Stomach smooth muscle (tissue), 2 donors: ENCODE measurements at regions not wholly inside any gene's neighbourhood (a gene's known extent, or its start where the extent isn't known, plus 50 kb on each side); places are given as distances from the start of the nearest gene placed in this dataset.

ENCODE experiments used
- H3K27ac ChIP-seq: one replicate; pipeline ENCODE4 v1.7.0; 2013; ENCODE audit warnings: mild to moderate bottlenecking, low read length, inconsistent platforms
- H3K27me3 ChIP-seq, 2 donors: one replicate each; pipeline ENCODE4 v1.7.0; 2013; ENCODE audit warnings: low read length in 2 of 2; ENCODE audit not compliant: insufficient read depth in 2 of 2, control insufficient read depth in 1 of 2
- H3K36me3 ChIP-seq, 2 donors: one replicate each; pipeline ENCODE4 v1.7.0; 2013; ENCODE audit warnings: low read length in 2 of 2; ENCODE audit not compliant: control insufficient read depth in 2 of 2, insufficient read depth in 2 of 2
- H3K4me1 ChIP-seq: one replicate; pipeline ENCODE4 v1.7.0; 2013; ENCODE audit warnings: low read length; ENCODE audit not compliant: control insufficient read depth, insufficient read depth
- H3K4me3 ChIP-seq, 2 donors: one replicate each; pipeline ENCODE4 v1.7.0; 2013; ENCODE audit warnings: low read length in 2 of 2
- H3K9ac ChIP-seq, 2 donors: one replicate each; pipeline ENCODE4 v1.7.0; 2013; ENCODE audit warnings: low read length in 2 of 2, mild to moderate bottlenecking in 1 of 2
- H3K9me3 ChIP-seq, 2 donors: one replicate each; pipeline ENCODE4 v1.7.0; 2013; ENCODE audit warnings: low read length in 2 of 2; ENCODE audit not compliant: control insufficient read depth in 2 of 2
- donor health status: healthy.
- donor health status: Pancreatic carcinoma.

DNA sequence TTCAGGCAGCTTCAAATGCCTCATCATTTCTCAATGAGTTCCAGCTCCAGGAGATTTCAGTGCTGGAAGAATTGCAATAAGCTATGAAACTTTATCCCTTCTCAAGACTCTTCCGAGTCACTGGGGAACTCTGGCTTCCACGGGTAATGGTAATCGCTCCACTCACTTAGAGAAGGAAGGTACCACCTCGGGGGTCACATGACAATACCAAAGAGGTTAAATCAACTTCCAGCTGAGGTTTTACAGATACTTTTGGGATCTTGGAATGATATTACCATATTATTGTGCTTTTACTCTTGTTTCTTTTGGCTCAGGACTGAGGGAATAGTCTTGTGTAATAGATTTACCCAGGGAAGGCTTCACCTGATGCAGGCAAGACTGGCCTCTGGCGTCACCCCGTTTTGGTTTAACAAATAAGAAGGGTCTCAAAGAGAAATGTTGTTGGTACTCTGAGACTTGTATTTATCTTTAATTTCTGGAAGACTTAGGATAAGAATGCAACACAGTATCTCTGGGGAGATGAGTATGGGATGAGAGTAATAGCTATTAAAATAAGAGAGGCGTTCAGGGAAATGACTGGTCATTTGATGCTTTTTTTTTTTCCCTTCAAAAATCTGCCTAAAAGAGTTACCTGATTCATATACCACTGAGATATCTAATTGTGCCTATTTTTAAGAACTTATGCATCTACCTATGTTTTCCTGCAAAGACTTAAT lies 316.9 kb upstream of the ZEB2 start:
- no peak overlapping the region for H3K9ac ChIP-seq
- H3K36me3 ChIP-seq: no peaks in the 10 kb centered on the region
- H3K27me3 ChIP-seq: no peaks in the 10 kb centered on the region
- H3K4me3 ChIP-seq: no peak overlapping the region
- no peaks in the 10 kb centered on the region for H3K9me3 ChIP-seq
- H3K4me1 ChIP-seq: no peaks in the 10 kb centered on the region
- H3K27ac ChIP-seq: no peak overlapping the region

DNA sequence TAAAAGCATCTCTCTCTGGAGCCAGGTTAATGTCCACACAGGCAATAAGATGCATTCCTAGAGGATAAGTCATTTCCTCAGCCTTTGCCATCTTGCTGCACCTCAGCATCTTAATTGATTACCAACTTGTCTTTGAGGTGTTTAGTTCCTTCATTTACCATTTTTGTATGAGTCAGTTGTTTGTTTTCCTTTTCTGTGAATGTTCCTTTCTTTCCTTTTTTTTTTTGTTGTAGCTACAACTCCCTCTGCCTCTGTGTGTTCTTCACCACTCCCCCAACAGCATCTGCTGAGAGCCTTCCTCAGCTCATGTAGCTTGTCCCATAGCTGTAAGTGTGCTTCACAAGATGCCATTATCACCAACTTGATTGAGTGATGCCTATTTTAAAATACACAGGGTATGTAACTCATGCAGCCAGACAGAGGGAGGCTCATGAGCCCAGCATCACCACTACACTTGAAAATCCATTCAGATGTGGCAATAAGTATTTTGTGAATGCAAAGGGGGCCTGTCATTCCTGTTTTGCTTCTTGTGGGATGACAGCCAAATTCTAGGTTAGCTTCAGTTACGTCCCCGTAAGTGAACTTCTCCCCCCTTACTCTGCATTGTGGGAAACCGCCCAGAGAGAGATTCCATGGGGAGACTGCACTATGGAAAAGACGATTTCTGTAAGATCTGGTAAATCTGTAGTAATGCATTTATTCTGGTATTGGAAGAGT lies 315.9 kb upstream of the ZEB2 start:
- Histone ChIP-seq H3K27me3 (no peaks in the 10 kb centered on the region), H3K4me3 (peak overlapping the region in 1 of 2 donors; percentile 44), H3K9ac (no peak overlapping the region), H3K9me3 (no peaks in the 10 kb centered on the region), H3K27ac (no peak overlapping the region), H3K4me1 (no peaks in the 10 kb centered on the region), H3K36me3 (no peaks in the 10 kb centered on the region)

DNA sequence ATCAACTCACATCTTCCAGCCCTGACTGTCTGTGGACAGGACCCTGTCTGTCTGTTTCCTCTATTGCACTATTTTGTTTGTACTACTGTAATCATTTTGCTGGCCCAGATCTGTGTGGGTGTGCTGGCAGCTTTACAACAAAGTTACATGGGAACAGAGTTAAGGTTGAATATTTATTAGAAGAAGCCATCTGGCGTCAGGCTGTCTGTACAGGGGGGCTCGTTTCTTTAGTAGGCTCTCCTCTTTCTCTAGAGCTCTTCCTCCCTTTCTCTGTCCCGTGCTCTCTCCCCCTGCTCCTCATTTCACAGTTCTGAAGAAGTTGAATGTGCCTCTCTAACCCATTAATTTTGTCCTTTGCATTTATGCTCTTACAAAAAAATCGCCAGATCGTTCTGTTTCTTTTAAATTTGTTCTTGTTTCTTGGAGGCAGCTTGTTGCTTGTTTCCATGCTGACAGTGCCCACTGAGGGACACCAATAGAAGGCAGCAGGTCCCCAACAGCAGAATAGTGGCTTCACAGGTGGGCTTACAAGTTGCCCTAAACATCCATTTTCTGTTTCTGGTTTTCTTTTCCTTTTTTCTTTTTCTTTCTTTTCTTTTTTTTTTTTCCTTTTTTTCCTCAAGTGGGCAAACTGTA lies 315.2 kb upstream of the ZEB2 start:
- Histone ChIP-seq H3K27ac (no peak overlapping the region), H3K9me3 (no peaks in the 10 kb centered on the region), H3K27me3 (no peaks in the 10 kb centered on the region), H3K9ac (no peak overlapping the region), H3K4me3 (peak overlapping the region; percentile 44 to 56), H3K4me1 (no peaks in the 10 kb centered on the region), H3K36me3 (no peaks in the 10 kb centered on the region)

DNA sequence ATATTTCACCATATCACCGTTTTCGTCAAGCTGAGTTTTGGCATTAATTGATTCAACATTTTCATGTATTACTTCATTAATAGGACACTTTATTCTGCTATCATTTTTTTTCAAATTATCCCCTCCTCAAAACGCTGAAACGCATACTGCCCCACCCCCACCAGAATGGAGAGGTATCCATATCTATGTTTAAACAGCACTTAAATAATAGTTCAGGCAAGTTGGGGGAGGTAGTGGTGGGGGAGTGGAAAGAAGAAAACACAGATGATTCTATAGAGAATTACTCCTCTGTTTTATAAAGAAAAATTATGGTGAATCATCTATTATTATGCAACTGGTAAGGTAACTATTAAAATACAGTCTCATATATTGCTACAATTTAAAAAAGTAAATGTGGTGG lies 314.4 kb upstream of the ZEB2 start:
- no peaks in the 10 kb centered on the region for H3K36me3 ChIP-seq
- no peaks in the 10 kb centered on the region for H3K27me3 ChIP-seq
- no peaks in the 10 kb centered on the region for H3K9me3 ChIP-seq
- H3K9ac ChIP-seq: no peak overlapping the region
- no peak overlapping the region for H3K27ac ChIP-seq
- no peaks in the 10 kb centered on the region for H3K4me1 ChIP-seq
- no peak overlapping the region for H3K4me3 ChIP-seq

DNA sequence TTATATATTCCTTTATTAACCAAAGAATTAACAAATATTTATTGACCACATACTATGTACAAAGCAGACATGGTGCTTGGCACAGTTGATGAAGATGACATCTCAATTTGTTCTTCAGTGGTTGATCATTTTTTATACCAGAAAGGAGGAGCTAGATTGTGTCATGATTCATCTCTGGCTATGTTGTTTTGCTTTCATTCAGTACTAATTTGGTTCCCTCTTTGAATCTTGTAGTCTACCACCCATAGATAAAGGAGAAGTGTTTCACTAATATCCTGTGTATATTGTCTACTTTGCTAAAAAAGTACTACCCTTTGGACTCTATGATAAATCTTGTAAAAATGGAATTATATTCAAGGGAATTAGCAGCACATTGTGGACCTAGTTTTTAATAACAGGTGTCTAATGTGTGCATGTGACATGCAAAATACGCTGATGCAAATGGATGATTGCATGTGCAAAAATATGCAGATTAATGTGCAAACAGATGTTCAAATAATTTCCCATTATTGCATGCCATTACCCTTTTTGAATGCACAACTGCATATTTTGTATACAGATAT lies 313.2 kb upstream of the ZEB2 start:
- Histone ChIP-seq H3K4me3 (no peak overlapping the region), H3K4me1 (no peaks in the 10 kb centered on the region), H3K27ac (no peak overlapping the region), H3K9ac (no peak overlapping the region), H3K27me3 (no peaks in the 10 kb centered on the region), H3K9me3 (no peaks in the 10 kb centered on the region), H3K36me3 (no peaks in the 10 kb centered on the region)

DNA sequence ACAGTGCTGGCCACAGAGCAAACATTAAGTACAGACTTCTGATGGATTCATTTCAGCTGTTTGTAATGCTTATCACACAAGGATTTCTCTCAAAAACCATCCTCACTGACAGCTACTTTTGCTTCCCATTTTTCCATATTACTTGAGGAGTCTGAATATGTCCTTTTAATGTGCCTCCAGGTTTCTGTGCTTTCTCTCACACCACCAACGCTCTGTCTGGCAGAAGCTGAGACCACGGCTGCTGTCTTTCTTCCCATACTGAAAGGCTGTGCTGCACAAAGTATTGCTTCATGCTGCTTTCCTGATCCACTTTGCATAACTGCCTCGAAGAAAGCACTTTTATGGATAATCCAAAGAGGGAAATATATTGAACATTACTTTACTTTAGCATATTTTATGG lies 312.1 kb upstream of the ZEB2 start:
- Histone ChIP-seq H3K27ac (no peak overlapping the region), H3K36me3 (no peaks in the 10 kb centered on the region), H3K4me1 (no peaks in the 10 kb centered on the region), H3K9me3 (no peaks in the 10 kb centered on the region), H3K4me3 (no peak overlapping the region), H3K27me3 (no peaks in the 10 kb centered on the region), H3K9ac (no peak overlapping the region)

DNA sequence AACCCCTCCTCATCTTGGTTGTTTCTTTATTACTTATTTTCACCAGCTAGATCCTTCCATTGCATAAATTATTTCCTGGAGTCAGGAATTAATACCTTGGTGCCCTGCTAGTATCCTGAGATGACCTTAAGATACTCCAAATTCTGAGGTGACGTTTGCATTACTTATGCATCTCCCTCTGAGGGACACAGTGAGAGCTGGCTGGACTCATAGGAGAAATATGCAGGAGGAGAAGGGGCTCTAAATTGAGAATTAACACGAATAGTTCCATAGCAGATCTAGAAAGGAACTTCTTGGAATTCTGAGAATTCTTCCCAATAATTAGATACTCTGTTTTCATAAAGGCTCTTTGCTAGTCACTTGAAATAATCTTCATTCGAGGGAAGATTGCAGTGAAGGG lies 310.6 kb upstream of the ZEB2 start:
- H3K27ac ChIP-seq: no peak overlapping the region
- H3K9ac ChIP-seq: no peak overlapping the region
- H3K4me1 ChIP-seq: no peaks in the 10 kb centered on the region
- H3K9me3 ChIP-seq: no peaks in the 10 kb centered on the region
- H3K36me3 ChIP-seq: no peaks in the 10 kb centered on the region
- no peaks in the 10 kb centered on the region for H3K27me3 ChIP-seq
- H3K4me3 ChIP-seq: no peak overlapping the region

DNA sequence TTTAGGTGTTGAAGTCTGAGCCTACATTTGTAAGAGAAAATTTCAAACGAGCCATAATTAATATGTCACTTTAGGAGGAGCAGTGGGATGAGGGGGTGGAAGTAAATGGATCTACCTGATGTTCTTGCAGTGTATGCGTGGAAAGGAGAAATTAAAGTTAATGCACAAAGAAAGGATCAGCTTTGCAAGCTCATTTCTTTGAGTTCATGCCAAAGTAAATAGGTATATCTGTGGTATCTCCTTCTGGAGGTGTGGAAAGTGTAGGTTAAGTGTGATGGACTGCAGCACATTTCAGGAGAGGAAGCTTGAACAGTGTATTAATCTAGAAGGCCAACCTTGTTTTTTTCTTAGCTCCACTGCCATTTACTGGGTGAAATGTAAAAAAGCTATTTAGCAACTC lies 307.5 kb upstream of the ZEB2 start:
- Histone ChIP-seq H3K27me3 (no peaks in the 10 kb centered on the region), H3K9ac (no peak overlapping the region), H3K9me3 (no peaks in the 10 kb centered on the region), H3K27ac (no peak overlapping the region), H3K4me1 (no peaks in the 10 kb centered on the region), H3K36me3 (no peaks in the 10 kb centered on the region), H3K4me3 (no peak overlapping the region)

DNA sequence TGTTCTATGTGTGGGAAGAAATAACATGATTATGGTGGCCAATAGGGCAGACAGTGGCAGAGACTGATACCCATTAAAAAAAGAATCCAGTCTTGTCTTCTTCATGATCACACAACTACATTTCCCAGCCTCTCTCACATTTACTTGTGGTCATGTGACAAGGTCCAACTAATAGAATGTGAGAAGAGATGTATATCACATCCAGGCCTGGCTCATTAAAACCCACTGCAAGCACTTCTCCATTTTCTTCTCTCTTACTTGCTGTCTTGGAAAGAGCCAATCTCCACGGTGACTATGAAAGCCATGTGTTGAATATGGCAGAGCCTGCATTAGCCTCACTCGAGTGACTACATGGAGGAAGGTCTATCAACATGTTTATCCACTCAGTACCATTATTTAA lies 306.2 kb upstream of the ZEB2 start:
- Histone ChIP-seq H3K9ac (no peak overlapping the region), H3K9me3 (no peaks in the 10 kb centered on the region), H3K4me3 (no peak overlapping the region), H3K27me3 (no peaks in the 10 kb centered on the region), H3K4me1 (no peaks in the 10 kb centered on the region), H3K36me3 (no peaks in the 10 kb centered on the region), H3K27ac (no peak overlapping the region)

DNA sequence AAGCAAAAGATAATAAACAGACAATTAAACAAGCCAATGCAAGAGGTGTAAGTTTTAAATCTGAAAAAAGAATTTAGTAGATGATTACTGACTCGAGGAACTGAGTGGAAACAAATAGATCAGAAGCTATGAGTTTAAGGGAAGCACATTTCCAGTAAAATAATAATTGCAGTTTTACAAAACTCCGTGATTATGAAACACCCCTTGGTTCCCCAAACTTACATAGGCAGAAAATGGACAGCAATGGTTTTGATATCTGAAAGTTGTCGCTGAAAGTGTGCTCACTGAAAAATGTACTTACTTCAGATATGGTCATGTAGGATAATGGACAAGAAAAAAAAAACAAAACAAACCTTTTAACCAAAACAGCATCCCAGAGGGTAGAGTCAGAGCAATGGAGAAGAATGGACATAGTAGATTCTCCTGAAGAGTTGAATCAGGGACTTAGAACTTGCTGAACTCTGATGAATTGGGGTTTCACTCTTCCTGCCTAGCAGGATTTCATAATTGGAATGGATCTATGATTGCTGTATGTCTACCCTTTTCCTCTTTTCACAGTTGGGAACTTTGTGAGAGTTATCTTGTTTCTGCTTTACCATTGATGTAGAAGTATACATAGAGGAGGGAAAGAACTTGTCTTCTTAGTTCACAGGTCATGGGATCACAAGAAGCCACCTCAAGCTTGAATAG lies 305.6 kb upstream of the ZEB2 start:
- Histone ChIP-seq H3K9ac (no peak overlapping the region), H3K4me1 (no peaks in the 10 kb centered on the region), H3K27ac (no peak overlapping the region), H3K27me3 (no peaks in the 10 kb centered on the region), H3K36me3 (no peaks in the 10 kb centered on the region), H3K9me3 (no peaks in the 10 kb centered on the region), H3K4me3 (no peak overlapping the region)
